ENCODE measurements at regions not wholly inside any gene's neighbourhood (a gene's known extent, or its start where the extent isn't known, plus 50 kb on each side); places are given as distances from the start of the nearest gene placed in this dataset.

DNA sequence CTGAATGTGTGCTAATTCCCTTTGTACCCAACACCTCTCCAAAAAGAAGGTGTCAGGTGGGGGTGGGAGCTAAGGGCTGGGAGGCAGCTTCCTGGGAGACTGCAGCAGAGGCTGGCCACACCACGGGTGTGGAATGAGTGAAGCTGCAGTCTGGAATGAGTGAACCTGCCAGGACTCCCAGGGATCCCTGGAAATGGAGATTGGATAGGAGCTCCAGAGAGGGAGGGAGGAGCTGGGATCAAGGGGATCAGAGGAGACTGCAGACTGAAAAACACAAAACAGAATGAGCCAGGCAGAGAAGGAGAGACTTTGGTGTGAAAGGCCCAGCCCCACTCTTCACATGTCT lies 387.0 kb upstream of the SULF2 start:
- TF ChIP-seq, protein P1, sequence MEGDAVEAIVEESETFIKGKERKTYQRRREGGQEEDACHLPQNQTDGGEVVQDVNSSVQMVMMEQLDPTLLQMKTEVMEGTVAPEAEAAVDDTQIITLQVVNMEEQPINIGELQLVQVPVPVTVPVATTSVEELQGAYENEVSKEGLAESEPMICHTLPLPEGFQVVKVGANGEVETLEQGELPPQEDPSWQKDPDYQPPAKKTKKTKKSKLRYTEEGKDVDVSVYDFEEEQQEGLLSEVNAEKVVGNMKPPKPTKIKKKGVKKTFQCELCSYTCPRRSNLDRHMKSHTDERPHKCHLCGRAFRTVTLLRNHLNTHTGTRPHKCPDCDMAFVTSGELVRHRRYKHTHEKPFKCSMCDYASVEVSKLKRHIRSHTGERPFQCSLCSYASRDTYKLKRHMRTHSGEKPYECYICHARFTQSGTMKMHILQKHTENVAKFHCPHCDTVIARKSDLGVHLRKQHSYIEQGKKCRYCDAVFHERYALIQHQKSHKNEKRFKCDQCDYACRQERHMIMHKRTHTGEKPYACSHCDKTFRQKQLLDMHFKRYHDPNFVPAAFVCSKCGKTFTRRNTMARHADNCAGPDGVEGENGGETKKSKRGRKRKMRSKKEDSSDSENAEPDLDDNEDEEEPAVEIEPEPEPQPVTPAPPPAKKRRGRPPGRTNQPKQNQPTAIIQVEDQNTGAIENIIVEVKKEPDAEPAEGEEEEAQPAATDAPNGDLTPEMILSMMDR (IDR thresholded peaks at IDR 0.05), result no peak
- TF ChIP-seq POLR2A (IDR thresholded peaks at IDR 0.05), result no peak

All from right lobe of liver (tissue), 4 donors.